ENCODE measurements at regions not wholly inside any gene's neighbourhood (a gene's known extent, or its start where the extent isn't known, plus 50 kb on each side); places are given as distances from the start of the nearest gene placed in this dataset.

DNA sequence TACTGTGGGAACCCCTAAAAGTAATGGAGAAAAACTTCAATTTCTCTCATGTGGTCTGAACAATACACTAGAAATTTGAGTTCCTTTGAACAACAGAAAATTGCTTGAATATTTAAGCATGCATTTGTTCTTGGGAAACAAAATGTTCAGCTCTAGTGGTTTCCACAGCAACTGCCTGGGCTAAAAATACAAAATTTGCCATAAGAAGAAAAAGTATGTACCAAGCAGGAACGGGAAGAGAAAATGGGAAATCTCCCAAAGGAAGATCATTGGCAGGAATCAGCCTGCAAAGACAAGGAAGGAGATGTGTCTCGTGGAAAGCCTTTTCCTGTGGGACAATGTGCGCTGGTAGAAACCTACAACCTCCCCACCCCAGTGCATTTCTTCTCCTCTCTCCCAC, 119.0 kb upstream of the DPT start:
- TF ChIP-seq, protein P1, sequence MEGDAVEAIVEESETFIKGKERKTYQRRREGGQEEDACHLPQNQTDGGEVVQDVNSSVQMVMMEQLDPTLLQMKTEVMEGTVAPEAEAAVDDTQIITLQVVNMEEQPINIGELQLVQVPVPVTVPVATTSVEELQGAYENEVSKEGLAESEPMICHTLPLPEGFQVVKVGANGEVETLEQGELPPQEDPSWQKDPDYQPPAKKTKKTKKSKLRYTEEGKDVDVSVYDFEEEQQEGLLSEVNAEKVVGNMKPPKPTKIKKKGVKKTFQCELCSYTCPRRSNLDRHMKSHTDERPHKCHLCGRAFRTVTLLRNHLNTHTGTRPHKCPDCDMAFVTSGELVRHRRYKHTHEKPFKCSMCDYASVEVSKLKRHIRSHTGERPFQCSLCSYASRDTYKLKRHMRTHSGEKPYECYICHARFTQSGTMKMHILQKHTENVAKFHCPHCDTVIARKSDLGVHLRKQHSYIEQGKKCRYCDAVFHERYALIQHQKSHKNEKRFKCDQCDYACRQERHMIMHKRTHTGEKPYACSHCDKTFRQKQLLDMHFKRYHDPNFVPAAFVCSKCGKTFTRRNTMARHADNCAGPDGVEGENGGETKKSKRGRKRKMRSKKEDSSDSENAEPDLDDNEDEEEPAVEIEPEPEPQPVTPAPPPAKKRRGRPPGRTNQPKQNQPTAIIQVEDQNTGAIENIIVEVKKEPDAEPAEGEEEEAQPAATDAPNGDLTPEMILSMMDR (IDR thresholded peaks at IDR 0.05): no peak
- TF ChIP-seq POLR2A (IDR thresholded peaks at IDR 0.05): no peak
